ENCODE measurements at regions not wholly inside any gene's neighbourhood (a gene's known extent, or its start where the extent isn't known, plus 50 kb on each side); places are given as distances from the start of the nearest gene placed in this dataset.
A peak's percentile ranks its signal among the peaks of the same experiment; 100 is the strongest.

DNA sequence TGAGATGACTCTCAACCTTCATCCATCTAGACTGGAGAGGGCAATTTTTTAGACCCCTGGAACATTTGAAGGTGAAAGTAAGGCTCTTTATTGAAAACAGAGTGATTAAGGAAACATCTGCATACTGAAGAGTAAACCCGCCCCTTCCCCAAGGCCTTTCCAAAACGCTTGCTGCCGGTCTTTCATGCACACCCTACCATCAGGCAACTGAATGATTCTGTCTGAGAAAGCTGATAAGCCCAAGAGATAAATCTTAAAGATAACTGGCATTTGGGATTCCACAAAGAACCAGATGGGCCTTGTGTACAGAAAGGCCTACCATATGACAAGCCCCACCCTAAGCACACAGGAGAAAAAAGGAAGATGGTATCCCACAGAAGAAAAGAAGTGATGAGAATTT is 54.4 kb upstream of the PIK3R1 start:
- no peak for ATAC-seq
- no peaks in the 10 kb centered on the region for H3K9me3 Mint-ChIP-seq
- H3K36me3 Mint-ChIP-seq (ENCODE audit: insufficient read depth), result no peaks in the 10 kb centered on the region
- no peaks in the 10 kb centered on the region for H3K27me3 Mint-ChIP-seq (ENCODE audit: low read depth)
- H3K4me3 Mint-ChIP-seq, result no peak overlapping the region
- DNase-seq, result no peak
- H3K4me1 Mint-ChIP-seq (ENCODE audit: low read depth), result no peaks in the 10 kb centered on the region

- Mint-ChIP-seq H3K9me3 (no peaks in the 10 kb centered on the region), H3K36me3 (ENCODE audit: insufficient read depth) (no peaks in the 10 kb centered on the region), H3K4me3 (no peak overlapping the region), H3K4me1 (ENCODE audit: low read depth) (no peaks in the 10 kb centered on the region), H3K27me3 (ENCODE audit: low read depth) (no peaks in the 10 kb centered on the region)
- ATAC-seq, result no peak
- no peak for DNase-seq
Measured at GRCh38 chr5:68159224-68159951, 56.2 kb upstream of the PIK3R1 start.

DNA sequence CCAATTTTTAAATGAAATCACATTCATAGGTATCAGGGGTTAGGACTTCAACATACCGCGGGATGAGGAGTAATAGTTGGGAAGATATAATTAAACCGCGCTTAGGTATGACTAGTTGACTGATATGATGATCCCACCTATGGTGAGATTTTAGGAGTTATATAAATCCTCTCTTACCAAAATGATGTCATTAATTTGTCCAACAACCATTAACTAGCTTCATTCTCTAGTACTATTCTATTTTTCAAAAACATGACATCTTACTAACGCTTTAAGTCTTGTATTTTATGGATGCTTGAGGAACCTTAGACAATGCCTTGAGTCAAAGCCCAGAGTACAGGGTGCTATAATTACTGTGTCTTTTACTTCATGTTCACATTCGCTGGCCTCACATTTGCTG is 59.6 kb upstream of the PIK3R1 start:
- no peak for ATAC-seq

GRCh38 chr5:68154119-68154857 is 61.3 kb upstream of the PIK3R1 start:
- Mint-ChIP-seq H3K27me3 (ENCODE audit: low read depth) (no peaks in the 10 kb centered on the region), H3K36me3 (ENCODE audit: insufficient read depth) (no peaks in the 10 kb centered on the region), H3K4me1 (ENCODE audit: low read depth) (no peaks in the 10 kb centered on the region), H3K4me3 (no peak overlapping the region), H3K9me3 (no peaks in the 10 kb centered on the region)
- ATAC-seq (no peak), DNase-seq (no peak)

More for the DNA sequence above, 59.6 kb upstream of the PIK3R1 start:
- no peaks in the 10 kb centered on the region for H3K9me3 Mint-ChIP-seq
- H3K4me1 Mint-ChIP-seq (ENCODE audit: low read depth), result no peaks in the 10 kb centered on the region
- H3K27me3 Mint-ChIP-seq (ENCODE audit: low read depth), result no peaks in the 10 kb centered on the region
- no peak overlapping the region for H3K4me3 Mint-ChIP-seq
- no peak for DNase-seq
- no peaks in the 10 kb centered on the region for H3K36me3 Mint-ChIP-seq (ENCODE audit: insufficient read depth)

DNA sequence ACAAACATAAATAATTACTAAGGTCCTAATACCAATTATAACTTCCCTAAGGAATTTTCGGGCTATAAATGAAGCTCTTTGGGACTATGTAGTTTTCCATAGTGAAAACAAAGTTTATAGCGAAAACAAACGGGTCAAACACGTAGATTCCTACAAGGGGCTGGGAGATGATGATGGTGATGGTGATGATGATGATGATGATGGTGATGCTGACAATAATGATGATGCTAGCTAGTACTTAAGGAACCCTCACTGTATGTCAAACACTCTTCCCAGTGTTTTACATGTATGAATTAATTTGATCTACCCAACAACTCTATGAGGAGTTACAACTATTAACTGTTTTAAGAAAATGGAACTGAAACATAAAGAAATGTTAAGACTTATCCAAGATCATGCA is 63.7 kb upstream of the PIK3R1 start:
- no peak for ATAC-seq
- Mint-ChIP-seq H3K36me3 (ENCODE audit: insufficient read depth) (no peaks in the 10 kb centered on the region), H3K27me3 (ENCODE audit: low read depth) (no peaks in the 10 kb centered on the region), H3K4me1 (ENCODE audit: low read depth) (peaks cover 3% of the 10 kb centered on the region), H3K9me3 (no peaks in the 10 kb centered on the region), H3K4me3 (no peak overlapping the region)
- no peak for DNase-seq

- no peak for ATAC-seq
- Mint-ChIP-seq H3K4me3 (no peak overlapping the region), H3K4me1 (ENCODE audit: low read depth) (peaks cover 3% of the 10 kb centered on the region), H3K9me3 (no peaks in the 10 kb centered on the region), H3K36me3 (ENCODE audit: insufficient read depth) (no peaks in the 10 kb centered on the region), H3K27me3 (ENCODE audit: low read depth) (no peaks in the 10 kb centered on the region)
- no peak for DNase-seq
Measured at GRCh38 chr5:68149189-68149588, 66.4 kb upstream of the PIK3R1 start.

- ATAC-seq (peak in 1 of 2 donors; percentile 21), DNase-seq (no peak)
- Mint-ChIP-seq H3K9me3 (no peaks in the 10 kb centered on the region), H3K36me3 (ENCODE audit: insufficient read depth) (no peaks in the 10 kb centered on the region), H3K4me3 (no peak overlapping the region), H3K27me3 (ENCODE audit: low read depth) (no peaks in the 10 kb centered on the region), H3K4me1 (ENCODE audit: low read depth) (peaks cover 3% of the 10 kb centered on the region)
Measured at GRCh38 chr5:68148096-68148495, 67.5 kb upstream of the PIK3R1 start.

- ATAC-seq (no peak), DNase-seq (no peak)
- Mint-ChIP-seq H3K4me3 (no peak overlapping the region), H3K9me3 (no peaks in the 10 kb centered on the region), H3K36me3 (ENCODE audit: insufficient read depth) (no peaks in the 10 kb centered on the region), H3K4me1 (ENCODE audit: low read depth) (peaks cover 3% of the 10 kb centered on the region), H3K27me3 (ENCODE audit: low read depth) (no peaks in the 10 kb centered on the region)
Measured at GRCh38 chr5:68147659-68148058, 67.9 kb upstream of the PIK3R1 start.

DNA sequence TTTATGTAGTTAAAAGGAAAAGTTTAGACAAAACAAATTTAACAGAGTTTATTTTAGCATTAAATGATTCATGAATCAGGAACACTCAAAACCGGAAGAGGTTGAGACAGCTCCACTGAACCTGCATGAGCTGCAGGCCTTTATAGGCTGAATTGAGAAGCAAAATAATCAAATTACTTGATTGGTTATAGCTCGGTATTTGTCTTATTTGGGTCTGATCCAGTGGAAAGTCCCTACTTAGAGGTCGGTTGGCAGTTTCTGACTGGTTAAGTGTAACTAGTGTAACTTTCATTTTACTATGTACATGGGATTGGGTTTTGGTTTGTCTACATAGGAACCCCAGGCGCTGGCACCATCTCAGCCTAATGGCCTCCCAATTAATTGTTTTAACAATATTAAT is 74.1 kb upstream of the PIK3R1 start:
- H3K4me3 Mint-ChIP-seq, result no peak overlapping the region
- no peaks in the 10 kb centered on the region for H3K36me3 Mint-ChIP-seq (ENCODE audit: insufficient read depth)
- peaks cover 5% of the 10 kb centered on the region for H3K4me1 Mint-ChIP-seq (ENCODE audit: low read depth)
- H3K27me3 Mint-ChIP-seq (ENCODE audit: low read depth), result no peaks in the 10 kb centered on the region
- DNase-seq, result no peak
- ATAC-seq, result no peak
- no peaks in the 10 kb centered on the region for H3K9me3 Mint-ChIP-seq

- Mint-ChIP-seq H3K9me3 (no peaks in the 10 kb centered on the region), H3K4me1 (ENCODE audit: low read depth) (peaks cover 5% of the 10 kb centered on the region), H3K4me3 (no peak overlapping the region), H3K27me3 (ENCODE audit: low read depth) (no peaks in the 10 kb centered on the region), H3K36me3 (ENCODE audit: insufficient read depth) (no peaks in the 10 kb centered on the region)
- DNase-seq (no peak), ATAC-seq (no peak)
Measured at GRCh38 chr5:68140763-68141162, 74.8 kb upstream of the PIK3R1 start.

- DNase-seq (no peak), ATAC-seq (no peak)
- no peaks in the 10 kb centered on the region for H3K36me3 Mint-ChIP-seq (ENCODE audit: insufficient read depth)
- H3K4me1 Mint-ChIP-seq (ENCODE audit: low read depth), result peaks cover 5% of the 10 kb centered on the region
- H3K9me3 Mint-ChIP-seq, result no peaks in the 10 kb centered on the region
- peaks cover 3% of the 10 kb centered on the region for H3K27me3 Mint-ChIP-seq (ENCODE audit: low read depth)
- H3K4me3 Mint-ChIP-seq, result no peak overlapping the region
Measured at GRCh38 chr5:68139611-68140441, 75.7 kb upstream of the PIK3R1 start.

- Mint-ChIP-seq H3K36me3 (ENCODE audit: insufficient read depth) (no peaks in the 10 kb centered on the region), H3K4me1 (ENCODE audit: low read depth) (peaks cover 5% of the 10 kb centered on the region), H3K4me3 (no peak overlapping the region), H3K27me3 (ENCODE audit: low read depth) (peaks cover 3% of the 10 kb centered on the region), H3K9me3 (no peaks in the 10 kb centered on the region)
- DNase-seq (no peak), ATAC-seq (no peak)
Measured at GRCh38 chr5:68137511-68138140, 77.9 kb upstream of the PIK3R1 start.

DNA sequence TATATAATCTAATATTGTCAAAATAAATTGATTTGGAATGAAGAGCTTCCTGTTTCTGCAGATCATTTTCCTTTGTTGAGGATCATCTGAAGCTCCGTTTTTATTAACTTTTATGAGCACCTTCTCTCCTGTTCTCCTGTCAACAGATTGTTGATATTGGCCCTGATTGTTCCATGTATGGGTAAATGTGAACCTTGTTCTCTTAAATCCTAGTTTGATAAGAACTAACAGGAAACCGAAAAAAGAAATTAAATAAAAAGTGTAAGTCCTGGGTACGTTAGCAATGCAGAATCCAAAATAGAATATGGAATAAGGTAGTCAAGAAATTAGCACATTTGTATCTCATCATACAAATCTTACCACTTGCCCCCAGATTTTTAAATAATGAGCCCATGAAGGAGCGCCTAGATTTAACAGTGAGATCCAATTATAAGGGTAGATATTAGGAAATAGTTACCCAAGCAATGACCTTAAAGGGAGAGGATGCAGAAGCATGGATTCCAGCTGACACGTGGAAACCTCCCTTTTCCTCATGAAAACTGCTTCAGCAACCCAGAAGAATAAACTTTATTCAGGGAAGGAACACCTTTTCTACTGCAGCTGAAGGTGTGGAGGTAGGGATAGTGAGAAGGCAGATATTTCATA is 80.8 kb upstream of the PIK3R1 start:
- no peaks in the 10 kb centered on the region for H3K9me3 Mint-ChIP-seq
- no peak for ATAC-seq
- H3K36me3 Mint-ChIP-seq (ENCODE audit: insufficient read depth), result no peaks in the 10 kb centered on the region
- H3K4me1 Mint-ChIP-seq (ENCODE audit: low read depth), result no peaks in the 10 kb centered on the region
- no peak overlapping the region for H3K4me3 Mint-ChIP-seq
- H3K27me3 Mint-ChIP-seq (ENCODE audit: low read depth), result peaks cover 12% of the 10 kb centered on the region
- no peak for DNase-seq

All from activated T-cell treated with anti-CD3 and anti-CD28 coated beads, Interleukin-2, amount 50 U/mL, for 4 hours (primary cell).